ENCODE measurements at regions not wholly inside any gene's neighbourhood (a gene's known extent, or its start where the extent isn't known, plus 50 kb on each side); places are given as distances from the start of the nearest gene placed in this dataset.

- TF ChIP-seq POLR2A (IDR thresholded peaks at IDR 0.05), result no peak
- TF ChIP-seq, protein P1, sequence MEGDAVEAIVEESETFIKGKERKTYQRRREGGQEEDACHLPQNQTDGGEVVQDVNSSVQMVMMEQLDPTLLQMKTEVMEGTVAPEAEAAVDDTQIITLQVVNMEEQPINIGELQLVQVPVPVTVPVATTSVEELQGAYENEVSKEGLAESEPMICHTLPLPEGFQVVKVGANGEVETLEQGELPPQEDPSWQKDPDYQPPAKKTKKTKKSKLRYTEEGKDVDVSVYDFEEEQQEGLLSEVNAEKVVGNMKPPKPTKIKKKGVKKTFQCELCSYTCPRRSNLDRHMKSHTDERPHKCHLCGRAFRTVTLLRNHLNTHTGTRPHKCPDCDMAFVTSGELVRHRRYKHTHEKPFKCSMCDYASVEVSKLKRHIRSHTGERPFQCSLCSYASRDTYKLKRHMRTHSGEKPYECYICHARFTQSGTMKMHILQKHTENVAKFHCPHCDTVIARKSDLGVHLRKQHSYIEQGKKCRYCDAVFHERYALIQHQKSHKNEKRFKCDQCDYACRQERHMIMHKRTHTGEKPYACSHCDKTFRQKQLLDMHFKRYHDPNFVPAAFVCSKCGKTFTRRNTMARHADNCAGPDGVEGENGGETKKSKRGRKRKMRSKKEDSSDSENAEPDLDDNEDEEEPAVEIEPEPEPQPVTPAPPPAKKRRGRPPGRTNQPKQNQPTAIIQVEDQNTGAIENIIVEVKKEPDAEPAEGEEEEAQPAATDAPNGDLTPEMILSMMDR (IDR thresholded peaks at IDR 0.05), result no peak
- no peak for TF ChIP-seq EP300 (IDR thresholded peaks at IDR 0.05)
Measured at GRCh38 chr6:21523652-21524051, 69.9 kb upstream of the SOX4 start.
